OCI-LY7 (cell line): ENCODE measurements at regions not wholly inside any gene's neighbourhood (a gene's known extent, or its start where the extent isn't known, plus 50 kb on each side); places are given as distances from the start of the nearest gene placed in this dataset.

Source experiments
- EZH2phosphoT487 ChIP-seq: fragments of 200-600 bp; sonication (generic); IDR thresholded peaks from 2 replicates; pipeline ENCODE4 v1.6.1; 2018; ENCODE audit warnings: low read depth, borderline replicate concordance, mild to moderate bottlenecking, mixed run types, antibody characterized with exemption, low read length, moderate library complexity, mixed read lengths
- TF ChIP-seq, protein P1 (sequence below): fragments of 200-600 bp; sonication (generic); conservative IDR thresholded peaks from 2 replicates; pipeline ENCODE4 v1.5.1; 2014; ENCODE audit warnings: mild to moderate bottlenecking, antibody characterized with exemption, low read length, moderate library complexity, mixed read lengths

DNA sequence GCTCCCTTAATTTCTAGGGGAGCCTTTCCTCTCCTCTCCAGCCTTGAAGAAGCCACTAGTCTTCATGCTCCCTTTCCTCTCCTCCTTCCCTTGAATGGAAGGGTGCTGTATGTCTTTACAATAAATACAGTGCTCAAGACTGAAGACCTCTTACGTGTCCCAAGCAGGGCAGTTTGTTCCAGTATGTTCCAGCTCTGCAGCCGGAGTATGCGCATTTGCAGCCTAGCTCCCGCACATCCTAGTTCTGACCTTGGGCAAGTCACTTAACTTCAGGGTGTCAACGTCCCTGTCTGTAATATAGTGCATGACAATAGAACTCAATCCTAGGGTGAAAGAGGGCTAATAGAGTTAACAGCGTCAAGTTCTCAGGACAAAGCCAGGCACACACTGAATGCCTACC is 208.0 kb downstream of the HAUS1 start:
- TF ChIP-seq, protein P1, sequence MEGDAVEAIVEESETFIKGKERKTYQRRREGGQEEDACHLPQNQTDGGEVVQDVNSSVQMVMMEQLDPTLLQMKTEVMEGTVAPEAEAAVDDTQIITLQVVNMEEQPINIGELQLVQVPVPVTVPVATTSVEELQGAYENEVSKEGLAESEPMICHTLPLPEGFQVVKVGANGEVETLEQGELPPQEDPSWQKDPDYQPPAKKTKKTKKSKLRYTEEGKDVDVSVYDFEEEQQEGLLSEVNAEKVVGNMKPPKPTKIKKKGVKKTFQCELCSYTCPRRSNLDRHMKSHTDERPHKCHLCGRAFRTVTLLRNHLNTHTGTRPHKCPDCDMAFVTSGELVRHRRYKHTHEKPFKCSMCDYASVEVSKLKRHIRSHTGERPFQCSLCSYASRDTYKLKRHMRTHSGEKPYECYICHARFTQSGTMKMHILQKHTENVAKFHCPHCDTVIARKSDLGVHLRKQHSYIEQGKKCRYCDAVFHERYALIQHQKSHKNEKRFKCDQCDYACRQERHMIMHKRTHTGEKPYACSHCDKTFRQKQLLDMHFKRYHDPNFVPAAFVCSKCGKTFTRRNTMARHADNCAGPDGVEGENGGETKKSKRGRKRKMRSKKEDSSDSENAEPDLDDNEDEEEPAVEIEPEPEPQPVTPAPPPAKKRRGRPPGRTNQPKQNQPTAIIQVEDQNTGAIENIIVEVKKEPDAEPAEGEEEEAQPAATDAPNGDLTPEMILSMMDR, result no peak
- no peak for TF ChIP-seq EZH2phosphoT487
